ENCODE measurements at regions not wholly inside any gene's neighbourhood (a gene's known extent, or its start where the extent isn't known, plus 50 kb on each side); places are given as distances from the start of the nearest gene placed in this dataset.

- no peak overlapping the region for H2AFZ ChIP-seq (ENCODE audit: low read depth, low read length)
- no peaks in the 10 kb centered on the region for H3K36me3 ChIP-seq (ENCODE audit: control insufficient read depth, insufficient read depth, low read length)
- no peak overlapping the region for H3K4me3 ChIP-seq
- in situ Hi-C loops (cut with MboI) (no loop called here), intact Hi-C loops (cut with micrococcal nuclease) (no loop called here)
- ChIA-PET CTCF (ENCODE audit: low intra/inter-chr PET ratio) (no interaction called here), POLR2A (no interaction called here)
- H3K4me1 ChIP-seq (replicated peaks in 1 of 2; ENCODE audit: control insufficient read depth in 2 of 2, insufficient read depth in 2 of 2, low read length in 2 of 2), result no peaks in the 10 kb centered on the region
- no peaks in the 10 kb centered on the region for H4K20me1 ChIP-seq (replicated peaks; ENCODE audit: control insufficient read depth, insufficient read depth, low read length)
- no peak overlapping the region for H3K9ac ChIP-seq (ENCODE audit: insufficient read depth in 1 of 2, low read depth in 2 of 2, low read length in 2 of 2)
- 0% methylated on average over 3 of the region's 4 CpGs for WGBS (ENCODE audit: insufficient coverage, low coverage, missing lambda C conversion rate)
- ATAC-seq (no peak), DNase-seq (ENCODE audit: extremely low read depth in 1 of 4, low spot score in 3 of 4) (no peak), FAIRE-seq (no peak)
- no TSS peak for BruUV-seq (replicated peaks)
- no peak overlapping the region for H3K4me2 ChIP-seq (ENCODE audit: insufficient read depth, low read length)
- no peak overlapping the region for H3K27ac ChIP-seq (ENCODE audit: extremely low read depth, low read depth, low read length)
- H3K27me3 ChIP-seq (ENCODE audit: control insufficient read depth in 2 of 2, insufficient read depth in 2 of 2, low read length in 2 of 2), result no peaks in the 10 kb centered on the region
- no peaks in the 10 kb centered on the region for H3K79me2 ChIP-seq (ENCODE audit: control insufficient read depth, insufficient read depth, low read length)
- no peaks in the 10 kb centered on the region for H3K9me1 ChIP-seq (ENCODE audit: control insufficient read depth, insufficient read depth, low read length)
- no peak for TF ChIP-seq ZFP36 (IDR thresholded peaks at IDR 0.05; ENCODE audit: low read depth, low read length, partially characterized antibody)
- TF ChIP-seq NFXL1 (CRISPR knock-in tag; IDR thresholded peaks at IDR 0.05), result no peak
- TF ChIP-seq ZNF3 (CRISPR knock-in tag; IDR thresholded peaks at IDR 0.05), result no peak
- TF ChIP-seq TAF7 (tag; IDR thresholded peaks at IDR 0.05), result no peak
- no peak for TF ChIP-seq SNIP1 (IDR thresholded peaks at IDR 0.05; ENCODE audit: low read depth)
- no peak for TF ChIP-seq SRSF7 (optimal IDR thresholded peaks at IDR 0.05; ENCODE audit: low read depth, low read length)
- TF ChIP-seq FOSL1 (tag; conservative IDR thresholded peaks at IDR 0.05), result no peak
- no peak for TF ChIP-seq E2F5 (CRISPR knock-in tag; IDR thresholded peaks at IDR 0.05)
- TF ChIP-seq FUS (optimal IDR thresholded peaks at IDR 0.05; ENCODE audit: low read depth, low read length), result no peak
- no peak for TF ChIP-seq ARID1B (IDR thresholded peaks at IDR 0.05)
- TF ChIP-seq HLTF (IDR thresholded peaks at IDR 0.05), result no peak
- no peak for TF ChIP-seq ERF (CRISPR knock-in tag; IDR thresholded peaks at IDR 0.05)
- TF ChIP-seq NR4A1 (CRISPR knock-in tag; IDR thresholded peaks at IDR 0.05), result no peak
- TF ChIP-seq NR4A1 (tag; IDR thresholded peaks at IDR 0.05), result no peak
- no peak for TF ChIP-seq KHSRP (IDR thresholded peaks at IDR 0.05)
- TF ChIP-seq ZNF311 (CRISPR knock-in tag; IDR thresholded peaks at IDR 0.05), result no peak
- no peak for TF ChIP-seq ELF4 (CRISPR knock-in tag; IDR thresholded peaks at IDR 0.05)
- TF ChIP-seq YBX1 (IDR thresholded peaks at IDR 0.05), result no peak
- no peak for TF ChIP-seq SLC30A9 (CRISPR knock-in tag; IDR thresholded peaks at IDR 0.05)
- TF ChIP-seq ZNF586 (CRISPR knock-in tag; conservative IDR thresholded peaks at IDR 0.05), result no peak
- TF ChIP-seq BACH1 (tag; IDR thresholded peaks at IDR 0.05), result no peak
- H3K9me3 ChIP-seq (replicated peaks; ENCODE audit: control insufficient read depth, insufficient read depth, low read depth, low read length), result no peaks in the 10 kb centered on the region
Observed at GRCh38 chr3:116927918-116928317, 218.3 kb downstream of the TUSC7 start.

Measured in K562 (cell line).